ENCODE measurements at regions not wholly inside any gene's neighbourhood (a gene's known extent, or its start where the extent isn't known, plus 50 kb on each side); places are given as distances from the start of the nearest gene placed in this dataset.

DNA sequence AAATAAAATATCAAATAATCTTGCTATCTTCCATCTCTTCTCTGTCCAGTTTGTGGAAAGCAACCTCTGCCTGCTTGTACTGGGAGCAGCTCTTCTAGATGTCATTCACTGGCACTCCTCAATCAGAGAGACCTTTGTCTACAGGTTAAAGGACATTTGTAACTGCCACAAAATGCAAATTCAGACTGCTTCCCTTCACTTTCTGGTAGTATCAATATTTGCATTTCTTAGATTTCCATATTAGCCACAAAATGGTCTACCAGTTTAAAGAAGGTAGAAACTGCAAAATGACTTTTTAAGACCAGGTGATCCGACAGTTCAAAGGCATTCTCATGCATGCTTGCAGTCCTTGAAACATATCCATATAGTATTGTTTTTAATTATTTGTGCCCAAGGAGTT lies 51.7 kb upstream of the RCN1 start:
- no peak for DNase-seq

DNA sequence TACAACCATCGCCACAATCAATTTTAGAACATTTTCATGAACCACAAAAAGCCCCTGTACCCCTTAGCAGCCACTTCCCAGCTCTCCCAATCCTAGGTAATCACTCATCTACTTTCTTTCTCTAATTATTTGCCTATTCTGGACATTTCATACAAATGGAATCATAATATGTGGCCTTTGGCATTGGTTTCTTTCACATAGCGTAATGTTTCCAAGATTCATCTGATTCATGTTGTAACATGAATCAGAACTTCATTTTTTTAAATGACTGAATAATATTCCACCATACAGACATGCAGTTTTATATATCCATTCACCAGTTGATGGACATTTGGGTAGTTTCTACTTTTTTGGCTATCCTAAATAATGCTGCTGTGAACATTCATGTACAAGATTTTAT lies 56.2 kb upstream of the RCN1 start:
- no peak for DNase-seq

DNA sequence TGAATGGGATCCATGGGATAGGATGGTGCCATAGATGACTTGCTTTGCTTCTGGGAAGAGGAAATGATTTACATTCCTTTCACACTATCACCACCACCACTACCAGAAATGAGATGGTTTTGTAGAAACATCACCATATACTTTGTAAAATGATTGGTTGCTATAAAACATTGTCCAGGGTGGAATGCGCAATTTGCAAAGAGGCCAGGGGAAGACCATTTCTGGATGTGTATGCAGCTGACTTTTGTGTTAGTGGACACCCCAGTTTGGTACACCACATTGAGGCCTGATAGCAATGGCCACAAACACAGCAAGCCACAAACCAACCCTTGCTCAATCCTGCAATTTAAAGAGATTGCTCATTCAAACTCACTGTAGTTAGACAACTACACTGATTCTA lies 56.7 kb upstream of the RCN1 start:
- DNase-seq = no peak

DNA sequence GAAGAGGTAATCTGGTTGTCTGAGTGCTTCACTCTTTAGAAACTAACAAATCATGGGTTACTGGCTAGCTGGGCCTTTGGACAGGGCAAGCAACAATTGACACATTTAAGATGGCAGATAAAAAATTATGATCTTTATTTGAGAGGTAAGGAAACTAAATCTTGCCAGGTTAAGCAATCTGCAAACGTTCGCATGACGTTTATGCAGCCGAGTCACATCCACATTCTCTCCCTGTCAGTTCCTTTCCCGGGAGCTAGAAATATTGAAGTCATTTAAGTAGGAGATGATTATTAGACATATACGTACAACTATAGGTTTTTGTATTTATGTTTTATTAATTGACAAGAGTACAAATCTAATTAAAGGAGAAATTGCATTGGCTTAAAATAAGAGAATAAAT lies 57.4 kb upstream of the RCN1 start:
- no peak for DNase-seq

DNA sequence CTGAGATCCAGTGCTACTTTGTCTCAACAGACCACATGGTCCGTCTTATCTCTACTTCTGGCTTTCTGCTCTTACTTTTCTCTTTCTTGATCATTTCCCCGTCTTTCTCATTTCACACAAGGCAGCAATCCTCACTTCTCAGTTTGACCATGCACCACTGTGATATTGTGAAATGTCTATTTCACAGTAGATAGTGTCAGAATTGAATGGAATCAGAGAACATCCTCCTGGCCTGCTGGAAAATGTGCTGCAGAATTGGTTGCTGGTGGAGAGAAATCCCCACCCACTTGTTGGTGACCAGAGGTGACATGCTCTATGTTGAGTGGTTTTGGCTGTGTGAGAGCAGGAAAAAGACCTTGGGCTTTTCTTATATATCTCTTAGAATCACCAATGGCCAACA lies 57.8 kb upstream of the RCN1 start:
- DNase-seq = no peak

DNA sequence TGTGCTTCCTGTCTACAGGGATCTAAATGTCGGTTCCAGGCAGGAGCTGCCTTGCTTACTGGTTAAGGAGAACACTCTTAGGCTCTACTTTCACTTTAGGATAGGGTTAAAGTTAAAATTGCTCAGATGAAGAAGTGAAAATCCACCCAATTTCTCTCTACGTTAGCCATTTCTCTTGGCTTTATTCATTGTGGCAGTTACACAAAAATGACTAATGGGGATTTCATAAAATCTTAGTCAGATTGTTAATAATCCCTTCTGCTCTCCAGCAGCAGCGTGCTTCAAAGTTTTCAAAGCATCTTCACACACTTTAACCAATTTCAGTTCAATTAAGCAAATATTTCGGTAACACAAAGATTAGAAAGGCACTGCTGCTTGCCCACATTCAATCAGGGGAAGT lies 58.4 kb upstream of the RCN1 start:
- no peak for DNase-seq

DNA sequence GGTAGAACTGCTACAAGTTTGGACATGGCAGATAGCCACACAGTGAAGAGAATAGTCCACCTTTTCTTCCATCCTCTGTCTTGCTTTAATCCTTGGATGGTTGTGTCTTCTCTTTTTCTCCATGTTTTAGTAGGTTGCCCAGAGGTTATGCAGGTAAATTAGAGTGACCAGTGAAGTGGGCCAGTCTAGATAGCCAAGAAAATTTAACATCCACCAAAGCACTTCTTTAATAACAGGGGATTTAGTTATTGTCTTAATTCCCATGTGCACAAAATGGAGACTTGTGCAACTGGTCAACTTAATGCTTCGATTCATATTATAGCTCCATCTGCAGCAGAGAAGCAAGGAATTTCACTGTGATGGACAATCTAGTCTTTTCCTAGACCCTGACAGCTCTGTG lies 58.8 kb upstream of the RCN1 start:
- no peak for DNase-seq

DNA sequence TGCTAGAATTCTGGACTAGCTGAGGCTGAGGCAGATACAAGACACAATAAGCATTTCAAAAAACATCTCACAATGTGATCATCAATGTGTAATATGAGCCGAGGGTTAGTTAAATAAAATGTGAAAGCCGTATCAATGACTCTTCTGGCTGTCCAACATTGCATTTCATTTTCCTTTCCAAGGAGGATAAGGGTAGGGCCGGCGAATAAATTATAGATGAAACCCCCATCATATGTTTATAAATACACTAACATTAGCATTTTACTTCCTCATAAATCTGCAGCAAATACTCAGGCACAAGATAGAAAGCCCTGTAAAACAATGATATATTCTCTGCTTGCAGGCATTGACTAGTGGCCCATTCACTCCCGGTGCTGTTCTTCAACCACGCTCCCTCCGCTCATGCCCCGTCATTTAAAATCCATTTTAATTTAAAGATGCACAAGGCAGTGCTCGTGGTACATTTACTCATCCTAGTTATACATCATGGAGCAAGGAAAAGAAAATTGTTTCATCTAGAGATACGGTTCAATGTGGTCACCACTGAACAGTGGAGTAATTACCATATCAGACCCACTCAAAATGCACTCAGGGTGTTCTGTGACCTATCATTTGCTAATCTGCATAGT lies 59.9 kb upstream of the RCN1 start:
- DNase-seq = no peak

DNA sequence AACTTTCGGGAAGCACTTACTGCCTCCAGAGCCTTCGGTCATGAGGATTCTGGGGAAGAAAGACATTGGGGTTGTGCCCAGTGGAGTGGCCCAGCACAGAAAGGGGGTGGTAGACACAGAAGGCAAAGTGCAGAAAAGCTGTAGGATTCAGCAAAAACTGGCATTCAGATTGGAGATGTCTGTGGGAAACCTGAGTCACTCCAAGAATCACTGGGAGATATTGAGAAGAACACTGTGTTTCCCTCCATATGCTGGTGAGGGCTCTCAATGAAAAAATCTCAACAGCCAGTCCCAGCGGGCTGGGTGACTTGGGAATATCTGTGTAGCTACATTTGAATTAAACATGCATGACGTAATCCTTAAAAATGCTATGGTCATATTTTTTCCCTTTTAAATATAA lies 61.2 kb upstream of the RCN1 start:
- DNase-seq = no peak

DNA sequence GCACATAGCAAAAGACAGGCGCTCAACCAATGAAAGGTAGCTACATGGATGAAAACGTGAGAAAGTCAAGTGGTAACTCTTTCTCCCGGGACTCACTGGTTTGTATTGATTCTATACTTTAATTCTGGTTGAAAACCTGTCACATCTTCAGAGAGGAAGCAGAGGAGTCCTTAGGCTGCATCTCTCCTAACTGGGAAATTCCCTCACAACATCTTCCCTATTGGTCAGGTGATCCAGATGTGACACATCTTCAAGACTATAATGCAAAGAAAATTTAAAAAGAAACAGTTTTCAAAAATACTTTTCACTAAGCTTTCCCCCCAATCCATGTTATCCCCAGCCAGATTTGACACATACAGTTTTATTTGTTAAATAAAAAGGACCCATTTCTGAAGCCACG lies 62.7 kb upstream of the RCN1 start:
- DNase-seq = no peak

DNA sequence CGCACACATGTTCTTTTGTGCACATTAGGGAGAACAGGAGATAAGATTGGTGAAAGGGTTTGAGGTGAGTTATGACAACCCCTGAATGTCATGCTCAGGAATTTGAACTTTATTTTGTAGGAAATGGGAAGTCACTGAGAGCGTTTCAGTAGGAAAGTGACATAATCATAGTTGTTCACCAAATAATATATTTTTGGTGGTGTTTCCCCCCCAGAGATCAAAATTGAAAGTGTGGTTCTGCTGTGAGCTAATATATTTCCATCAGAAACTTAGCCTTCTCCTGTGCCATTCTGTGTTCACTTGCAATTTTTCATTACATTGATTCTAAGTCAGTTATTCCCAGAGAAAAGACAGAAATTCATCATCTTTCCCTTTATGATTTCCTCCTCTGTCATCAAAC lies 64.1 kb upstream of the RCN1 start:
- no peak for DNase-seq

DNA sequence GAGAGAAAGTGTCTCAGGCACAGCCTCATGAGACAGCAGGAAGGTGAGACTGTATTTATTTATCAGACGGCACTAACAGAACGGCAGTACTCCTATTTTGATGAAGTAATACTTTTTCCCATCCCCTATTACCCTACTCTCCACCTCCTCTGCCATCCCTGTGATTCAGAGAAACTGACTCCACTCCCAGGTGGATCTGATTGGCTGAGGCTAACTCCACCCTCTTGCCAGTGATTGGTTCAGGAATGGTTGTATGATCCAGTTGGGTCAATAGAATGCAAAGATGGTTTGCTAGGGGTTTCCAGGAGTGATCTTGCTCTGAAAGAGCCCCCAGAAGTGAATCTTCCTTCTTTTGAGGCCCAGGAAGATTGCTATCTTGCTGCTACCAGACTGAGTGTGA lies 65.9 kb upstream of the RCN1 start:
- no peak for DNase-seq

DNA sequence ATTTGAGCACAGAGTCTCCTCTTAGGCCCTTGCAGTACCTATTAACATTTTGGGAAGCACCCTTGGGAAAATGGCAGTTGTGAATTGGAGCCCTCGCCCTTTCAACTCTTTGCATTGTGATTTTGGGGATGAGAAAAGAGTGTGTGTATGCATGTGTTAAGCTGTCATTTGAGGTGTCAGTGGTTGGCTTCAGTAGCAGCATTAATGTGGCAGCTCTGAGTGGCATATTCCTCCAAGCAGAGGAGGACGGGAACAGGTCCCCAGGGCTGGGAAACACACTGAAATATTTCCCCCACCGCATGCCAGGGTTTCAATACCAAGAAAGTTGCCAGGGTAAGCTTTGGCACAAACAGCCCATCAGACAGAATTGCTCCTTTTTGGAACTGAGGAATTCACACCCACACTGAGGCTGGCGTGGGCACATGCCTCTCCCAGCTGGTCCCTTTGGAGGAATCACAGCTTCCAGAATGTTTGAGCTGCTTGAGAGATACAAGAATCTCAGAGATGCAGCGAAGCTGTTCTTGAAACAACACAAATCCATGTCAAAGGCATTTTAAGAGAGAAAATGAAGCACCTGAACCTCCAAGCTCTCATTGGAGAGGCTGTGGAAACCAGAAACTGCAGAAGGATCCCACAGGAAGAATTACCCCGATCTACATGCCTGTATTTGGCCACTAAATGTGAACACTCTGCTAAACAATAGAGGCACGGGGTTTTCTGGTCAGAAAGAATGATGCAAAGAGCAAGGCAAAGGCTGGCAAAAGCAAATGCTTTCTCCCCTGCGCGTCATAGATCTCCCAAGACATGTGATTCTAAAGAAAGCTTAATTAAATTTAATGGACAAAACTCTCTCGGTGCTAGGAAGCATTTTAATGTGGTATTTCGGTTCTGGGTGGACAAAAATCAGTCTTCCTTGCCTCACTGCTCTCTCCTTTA lies 67.2 kb upstream of the RCN1 start:
- DNase-seq = no peak

DNA sequence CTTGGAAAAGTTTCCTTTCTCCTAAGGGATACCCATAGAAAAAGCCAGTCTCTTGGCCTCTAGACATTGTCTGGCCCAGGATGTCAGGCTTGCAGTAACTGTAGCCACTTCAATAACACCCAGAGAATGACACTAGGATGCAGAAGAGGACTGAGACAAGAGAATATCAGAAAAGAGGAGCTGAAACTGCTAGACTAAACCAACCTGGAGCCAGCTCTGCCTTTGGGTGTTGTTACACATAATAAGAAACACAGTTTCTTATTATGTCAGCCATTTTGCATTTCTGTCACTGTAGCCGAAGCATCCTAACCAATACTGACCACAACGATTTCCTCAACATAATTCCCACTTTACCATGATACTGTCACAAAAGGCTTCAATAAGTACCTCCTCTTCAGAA lies 72.2 kb upstream of the RCN1 start:
- no peak for DNase-seq

DNA sequence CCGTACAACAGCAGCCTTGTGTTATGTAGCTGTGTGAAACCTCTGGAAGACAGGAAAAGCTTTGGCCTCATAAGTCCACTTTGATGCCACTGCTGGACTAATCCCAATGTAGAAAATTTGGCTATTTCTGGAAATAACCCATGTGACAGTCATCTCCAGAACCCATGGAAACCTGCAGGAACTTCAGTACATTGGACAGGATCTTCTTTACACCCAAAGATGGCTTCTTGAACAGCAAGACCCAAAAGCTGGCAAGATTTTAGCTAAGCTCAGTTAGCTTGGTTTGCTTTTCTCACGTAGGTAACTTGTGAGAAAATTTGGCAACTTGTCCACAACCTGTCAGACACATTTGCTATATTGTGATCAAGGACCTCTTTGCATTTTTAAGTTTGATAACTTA lies 74.8 kb upstream of the RCN1 start:
- no peak for DNase-seq

DNA sequence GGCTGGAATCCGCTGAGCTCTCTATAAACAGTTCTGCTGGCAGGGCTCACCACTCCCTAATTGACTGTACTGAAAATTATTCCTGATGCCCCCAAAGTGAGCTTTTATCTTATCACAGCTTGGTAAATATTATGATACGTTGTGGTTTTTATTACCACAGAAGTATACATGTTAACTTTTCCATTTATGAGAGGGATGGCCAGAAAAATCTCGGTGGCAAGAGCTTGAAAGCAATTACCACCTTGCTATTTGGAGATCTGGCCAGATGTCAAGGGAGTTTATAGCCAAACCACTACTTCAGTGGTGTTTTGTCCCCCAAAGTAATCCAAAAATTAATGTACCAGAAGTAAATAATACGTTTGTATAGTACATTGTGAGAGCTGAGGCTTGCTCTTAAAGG lies 75.4 kb upstream of the RCN1 start:
- DNase-seq = no peak

DNA sequence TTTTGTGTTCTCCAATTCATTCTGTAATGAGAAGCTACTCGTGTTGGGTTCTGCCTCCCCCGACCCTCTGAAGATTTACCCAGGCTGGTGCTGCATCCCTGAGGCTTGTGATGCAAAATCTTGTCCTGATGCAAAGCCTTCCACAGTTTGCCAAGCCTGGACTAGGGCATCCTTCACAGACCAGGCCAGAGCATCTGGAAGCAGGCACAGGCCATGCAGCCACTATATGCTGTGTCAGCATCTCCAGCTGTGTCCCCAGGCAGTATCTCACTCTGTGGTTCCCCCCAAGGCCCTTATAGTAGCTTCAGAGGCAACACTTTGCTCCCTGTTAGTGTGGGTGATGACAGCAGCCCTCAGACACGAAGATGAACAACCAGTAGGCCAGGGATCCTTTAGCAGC lies 77.3 kb upstream of the RCN1 start:
- no peak for DNase-seq

DNA sequence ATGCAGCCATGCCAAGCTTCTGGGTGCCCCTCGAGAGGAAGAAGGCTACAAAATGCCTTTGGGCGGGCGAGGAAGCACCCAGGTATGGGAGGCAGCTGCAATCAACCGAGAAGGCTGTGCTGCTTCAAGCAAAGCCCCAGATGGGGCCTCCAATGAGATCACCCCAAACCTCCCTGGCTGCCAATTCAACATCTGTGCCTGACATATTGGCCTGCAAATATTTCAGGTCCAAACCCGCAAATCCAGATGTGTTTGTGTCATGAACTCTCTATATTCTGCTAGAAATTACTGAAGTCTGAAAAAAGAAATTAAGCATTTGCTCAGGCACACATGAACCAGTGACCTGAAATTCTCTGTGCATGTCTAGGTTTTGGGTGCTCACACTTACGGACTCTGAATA lies 78.8 kb upstream of the RCN1 start:
- no peak for DNase-seq

DNA sequence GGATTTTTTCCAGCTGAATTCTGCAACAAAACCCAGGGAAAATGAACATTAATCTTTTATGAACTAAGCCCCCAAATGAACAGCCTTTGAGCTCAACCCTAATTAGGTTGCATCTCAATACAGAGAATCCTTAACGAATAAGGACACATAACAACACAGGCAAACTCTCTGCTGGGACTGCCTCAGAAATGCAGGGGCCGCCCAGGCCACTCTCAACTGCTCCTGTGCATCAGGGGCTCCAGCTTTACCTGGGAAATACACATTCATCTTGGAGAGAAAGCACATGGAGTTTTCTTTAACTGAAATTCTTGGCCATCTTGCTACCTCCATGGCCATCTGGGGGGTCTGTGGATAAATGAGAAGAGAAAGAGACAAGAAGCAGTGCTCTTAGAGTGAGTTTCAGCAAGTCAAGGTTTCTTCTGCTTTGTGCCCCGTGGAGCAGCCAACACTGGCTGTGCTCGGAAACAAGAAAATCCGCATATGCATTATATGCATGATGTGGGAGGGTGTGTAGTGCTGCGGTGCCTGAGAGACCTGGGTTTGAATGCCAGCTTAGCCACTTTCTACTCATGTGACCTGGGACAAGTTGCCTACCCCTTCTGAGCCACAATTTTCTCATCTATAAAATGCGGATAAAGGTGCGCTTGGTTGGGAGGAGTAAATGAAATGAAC lies 81.9 kb upstream of the RCN1 start:
- DNase-seq = no peak

DNA sequence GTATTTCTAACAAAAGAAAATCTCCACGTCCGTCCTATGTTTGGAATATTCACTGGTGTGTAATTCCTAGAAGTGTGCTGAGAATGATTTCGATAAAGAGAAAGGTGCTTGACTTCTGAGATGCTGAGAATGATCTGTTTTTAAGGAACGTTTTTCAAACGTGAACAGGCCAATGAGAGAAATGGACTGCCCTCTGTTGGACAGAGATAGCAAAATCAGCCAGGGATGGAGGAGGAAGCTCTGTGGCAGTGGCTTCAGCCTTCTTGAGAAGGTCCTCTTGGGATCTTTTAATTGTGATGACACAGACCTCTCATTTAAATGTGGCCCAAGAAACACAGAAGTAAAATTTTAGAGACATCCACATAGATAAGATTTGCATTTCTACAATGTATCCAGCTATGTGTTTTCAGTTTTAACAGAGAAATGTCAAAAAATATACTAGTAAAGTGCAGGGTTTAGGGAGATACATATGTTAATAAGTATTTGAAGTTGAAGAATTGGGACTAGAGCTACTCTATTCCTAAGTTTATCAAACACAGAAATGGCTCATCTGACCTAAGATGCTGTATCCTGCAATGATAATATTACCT lies 84.0 kb upstream of the RCN1 start:
- DNase-seq = peak; percentile 11

DNA sequence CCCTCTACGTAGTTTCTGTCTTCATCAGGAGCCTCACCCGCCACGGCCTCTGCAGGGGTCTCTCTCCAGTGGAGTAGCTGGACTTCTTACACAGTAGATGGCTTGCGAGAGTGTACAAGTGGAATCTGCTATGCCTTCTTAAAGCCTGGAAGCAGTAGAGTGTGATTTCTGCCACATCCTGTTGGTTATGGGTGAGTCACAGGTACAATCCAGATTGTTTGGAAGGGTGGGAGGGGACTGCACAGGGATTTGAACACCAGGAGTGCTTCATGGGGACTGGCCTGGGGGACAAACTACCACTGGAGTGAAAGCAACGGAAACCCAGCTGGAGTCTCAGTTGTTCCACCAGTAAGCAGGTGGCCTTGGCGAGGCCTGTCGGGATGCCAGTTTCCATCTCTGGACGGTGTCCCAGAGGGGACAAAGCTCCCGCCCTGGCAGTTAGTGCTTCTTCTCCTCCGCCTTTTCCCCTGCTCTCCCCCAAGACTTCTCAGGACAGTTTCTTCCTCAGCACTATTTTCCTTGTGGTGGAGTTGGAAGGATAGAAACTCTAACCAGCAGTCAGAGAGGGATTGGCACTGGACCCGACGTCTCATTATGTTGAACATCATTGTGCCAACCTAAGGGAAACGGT lies 85.0 kb upstream of the RCN1 start:
- no peak for DNase-seq

DNA sequence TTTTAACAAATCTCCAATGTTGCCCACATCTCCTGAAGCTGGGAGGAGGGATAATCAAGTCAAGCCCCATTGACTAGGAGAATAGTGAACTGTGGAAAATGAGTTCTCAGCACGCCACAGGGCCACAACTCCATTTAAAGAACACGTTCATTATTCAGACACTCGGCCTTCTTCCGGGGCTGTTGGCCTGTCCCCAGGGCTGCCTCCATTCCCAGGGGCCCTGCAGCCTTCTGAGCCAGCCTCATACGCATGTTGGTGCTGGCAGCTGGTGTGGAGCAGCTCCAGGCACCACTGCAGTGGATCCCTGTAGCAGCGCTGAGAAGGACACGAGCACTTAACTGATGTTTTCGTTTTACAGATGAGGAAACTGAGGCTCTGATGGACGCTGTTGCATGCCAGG lies 87.5 kb upstream of the RCN1 start:
- no peak for DNase-seq

DNA sequence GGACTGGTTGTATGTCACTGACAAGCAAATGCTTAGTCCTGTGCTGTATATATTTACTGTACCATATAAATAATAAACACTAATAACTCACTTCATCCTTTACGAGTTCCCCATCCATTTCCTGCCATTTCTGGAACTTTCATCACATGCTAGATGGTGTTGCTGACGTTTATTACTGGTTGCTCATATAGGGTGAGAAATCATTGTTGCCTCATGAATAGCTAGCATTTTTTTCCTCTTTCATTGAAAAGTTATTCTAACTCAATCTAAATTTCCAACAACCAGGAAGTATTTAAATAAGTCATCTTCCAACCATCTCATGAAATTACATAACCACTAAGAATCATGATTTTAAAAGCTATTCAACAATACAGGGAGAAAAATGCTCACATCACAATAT lies 88.6 kb upstream of the RCN1 start:
- DNase-seq = no peak
